ENCODE measurements at regions not wholly inside any gene's neighbourhood (a gene's known extent, or its start where the extent isn't known, plus 50 kb on each side); places are given as distances from the start of the nearest gene placed in this dataset.
A peak's percentile ranks its signal among the peaks of the same experiment; 100 is the strongest.

DNA sequence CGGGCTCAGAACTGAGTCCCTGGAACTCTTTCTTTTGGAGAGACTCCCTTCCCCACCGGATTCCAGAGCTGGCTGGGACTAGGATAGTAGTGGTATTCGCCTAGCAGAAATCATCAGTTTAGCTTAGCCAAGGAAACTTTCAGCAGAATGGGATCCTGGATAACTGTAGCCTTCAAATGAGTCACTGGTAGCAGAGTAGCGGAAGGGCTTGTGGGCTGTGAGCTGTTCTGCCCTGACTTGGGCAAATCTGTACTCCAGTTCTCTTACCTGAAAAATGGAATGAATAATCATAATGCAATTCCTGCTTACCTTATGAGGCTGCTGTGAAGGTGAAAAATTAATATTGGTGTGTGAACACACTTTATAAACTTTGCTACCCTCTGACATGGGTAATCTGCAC is 244.3 kb upstream of the CHD6 start:
- CTCF ChIA-PET, result interaction anchor here (1.0 to 1.7 kb wide), 2 partner anchors 27 to 123 kb away, joined by 3 to 9 read pairs; no protein-coding TSS in a partner anchor

DNA sequence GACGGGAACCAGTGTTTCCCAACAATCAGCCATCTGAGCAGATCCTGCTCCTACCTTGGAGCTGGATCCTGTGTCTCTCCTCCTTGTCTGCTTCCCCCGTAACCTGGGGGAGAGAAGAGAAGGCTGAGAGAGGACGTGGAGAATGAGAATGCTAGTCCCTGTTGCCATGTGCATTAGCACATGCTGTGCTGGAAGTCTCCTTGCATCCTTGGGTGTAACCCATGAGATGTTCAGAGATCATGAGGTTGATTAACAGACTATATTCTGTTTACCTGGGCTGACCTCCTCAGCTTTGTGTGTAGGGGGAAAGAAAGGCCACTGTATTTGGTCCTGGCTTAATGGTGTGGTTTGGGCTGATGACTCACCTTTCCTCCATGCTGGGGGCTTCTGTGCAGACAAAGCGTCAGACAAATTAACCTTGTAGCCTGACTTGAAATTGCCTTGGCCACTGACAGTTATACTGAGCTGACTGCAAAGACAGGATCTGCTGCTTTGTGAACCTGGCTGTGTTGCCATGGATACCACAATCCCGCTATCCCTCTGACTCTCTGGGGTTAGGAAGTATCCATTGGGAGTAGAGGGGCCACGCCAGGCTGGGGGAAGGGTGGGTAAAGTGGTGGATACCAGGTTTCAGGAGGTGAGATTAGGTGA is 243.7 kb upstream of the CHD6 start:
- Mint-ChIP-seq H3K36me3 (peaks cover 31% of the 10 kb centered on the region), H3K27me3 (ENCODE audit: low read depth) (peaks cover 2% of the 10 kb centered on the region; the same call in 1 of the 2 replicates), H3K27ac (no peak overlapping the region), H3K4me3 (no peak overlapping the region), H3K4me1 (peaks cover 24% of the 10 kb centered on the region), H3K9me3 (peaks cover 33% of the 10 kb centered on the region)
- peak; percentile 24 for DNase-seq (ENCODE audit: low spot score)
- CTCF ChIA-PET, result interaction anchor here (1.0 to 1.7 kb wide), 2 partner anchors 28 to 123 kb away, joined by 3 to 9 read pairs; no protein-coding TSS in a partner anchor
- POLR2A ChIA-PET, result no interaction called here
- ATAC-seq, result peak; percentile 84
- TF ChIP-seq FOXJ3 (CRISPR knock-in tag; IDR thresholded peaks at IDR 0.05; ENCODE audit: borderline replicate concordance), result no peak
- no peak for TF ChIP-seq JAZF1 (CRISPR knock-in tag; IDR thresholded peaks at IDR 0.05)
- no peak for TF ChIP-seq NR3C1 (CRISPR knock-in tag; conservative IDR thresholded peaks at IDR 0.05; ENCODE audit: low read depth)
- TF ChIP-seq RELA (CRISPR knock-in tag; IDR thresholded peaks at IDR 0.05; ENCODE audit: borderline replicate concordance), result no peak
- TF ChIP-seq, protein P1, sequence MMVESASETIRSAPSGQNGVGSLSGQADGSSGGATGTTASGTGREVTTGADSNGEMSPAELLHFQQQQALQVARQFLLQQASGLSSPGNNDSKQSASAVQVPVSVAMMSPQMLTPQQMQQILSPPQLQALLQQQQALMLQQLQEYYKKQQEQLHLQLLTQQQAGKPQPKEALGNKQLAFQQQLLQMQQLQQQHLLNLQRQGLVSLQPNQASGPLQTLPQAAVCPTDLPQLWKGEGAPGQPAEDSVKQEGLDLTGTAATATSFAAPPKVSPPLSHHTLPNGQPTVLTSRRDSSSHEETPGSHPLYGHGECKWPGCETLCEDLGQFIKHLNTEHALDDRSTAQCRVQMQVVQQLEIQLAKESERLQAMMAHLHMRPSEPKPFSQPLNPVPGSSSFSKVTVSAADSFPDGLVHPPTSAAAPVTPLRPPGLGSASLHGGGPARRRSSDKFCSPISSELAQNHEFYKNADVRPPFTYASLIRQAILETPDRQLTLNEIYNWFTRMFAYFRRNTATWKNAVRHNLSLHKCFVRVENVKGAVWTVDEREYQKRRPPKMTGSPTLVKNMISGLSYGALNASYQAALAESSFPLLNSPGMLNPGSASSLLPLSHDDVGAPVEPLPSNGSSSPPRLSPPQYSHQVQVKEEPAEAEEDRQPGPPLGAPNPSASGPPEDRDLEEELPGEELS (CRISPR knock-in tag; IDR thresholded peaks at IDR 0.05), result no peak

More for the DNA sequence above, 244.3 kb upstream of the CHD6 start:
- no peak for TF ChIP-seq ZNF263 (CRISPR knock-in tag; IDR thresholded peaks at IDR 0.05; ENCODE audit: low read depth)
- TF ChIP-seq SMAD3 (CRISPR knock-in tag; IDR thresholded peaks at IDR 0.05; ENCODE audit: borderline replicate concordance), result no peak
- TF ChIP-seq, protein P2, sequence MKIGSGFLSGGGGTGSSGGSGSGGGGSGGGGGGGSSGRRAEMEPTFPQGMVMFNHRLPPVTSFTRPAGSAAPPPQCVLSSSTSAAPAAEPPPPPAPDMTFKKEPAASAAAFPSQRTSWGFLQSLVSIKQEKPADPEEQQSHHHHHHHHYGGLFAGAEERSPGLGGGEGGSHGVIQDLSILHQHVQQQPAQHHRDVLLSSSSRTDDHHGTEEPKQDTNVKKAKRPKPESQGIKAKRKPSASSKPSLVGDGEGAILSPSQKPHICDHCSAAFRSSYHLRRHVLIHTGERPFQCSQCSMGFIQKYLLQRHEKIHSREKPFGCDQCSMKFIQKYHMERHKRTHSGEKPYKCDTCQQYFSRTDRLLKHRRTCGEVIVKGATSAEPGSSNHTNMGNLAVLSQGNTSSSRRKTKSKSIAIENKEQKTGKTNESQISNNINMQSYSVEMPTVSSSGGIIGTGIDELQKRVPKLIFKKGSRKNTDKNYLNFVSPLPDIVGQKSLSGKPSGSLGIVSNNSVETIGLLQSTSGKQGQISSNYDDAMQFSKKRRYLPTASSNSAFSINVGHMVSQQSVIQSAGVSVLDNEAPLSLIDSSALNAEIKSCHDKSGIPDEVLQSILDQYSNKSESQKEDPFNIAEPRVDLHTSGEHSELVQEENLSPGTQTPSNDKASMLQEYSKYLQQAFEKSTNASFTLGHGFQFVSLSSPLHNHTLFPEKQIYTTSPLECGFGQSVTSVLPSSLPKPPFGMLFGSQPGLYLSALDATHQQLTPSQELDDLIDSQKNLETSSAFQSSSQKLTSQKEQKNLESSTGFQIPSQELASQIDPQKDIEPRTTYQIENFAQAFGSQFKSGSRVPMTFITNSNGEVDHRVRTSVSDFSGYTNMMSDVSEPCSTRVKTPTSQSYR (CRISPR knock-in tag; IDR thresholded peaks at IDR 0.05), result no peak
- TF ChIP-seq NFATC4 (CRISPR knock-in tag; IDR thresholded peaks at IDR 0.05), result no peak
- TF ChIP-seq JAZF1 (CRISPR knock-in tag; IDR thresholded peaks at IDR 0.05), result no peak
- no peak for TF ChIP-seq TP53 (CRISPR knock-in tag; IDR thresholded peaks at IDR 0.05)
- TF ChIP-seq NR3C1 (CRISPR knock-in tag; conservative IDR thresholded peaks at IDR 0.05; ENCODE audit: low read depth), result no peak
- TF ChIP-seq ZNF396 (CRISPR knock-in tag; IDR thresholded peaks at IDR 0.05; ENCODE audit: borderline replicate concordance), result no peak
- no peak for TF ChIP-seq EMX1 (CRISPR knock-in tag; IDR thresholded peaks at IDR 0.05)
- TF ChIP-seq, protein P3, sequence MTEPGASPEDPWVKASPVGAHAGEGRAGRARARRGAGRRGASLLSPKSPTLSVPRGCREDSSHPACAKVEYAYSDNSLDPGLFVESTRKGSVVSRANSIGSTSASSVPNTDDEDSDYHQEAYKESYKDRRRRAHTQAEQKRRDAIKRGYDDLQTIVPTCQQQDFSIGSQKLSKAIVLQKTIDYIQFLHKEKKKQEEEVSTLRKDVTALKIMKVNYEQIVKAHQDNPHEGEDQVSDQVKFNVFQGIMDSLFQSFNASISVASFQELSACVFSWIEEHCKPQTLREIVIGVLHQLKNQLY (CRISPR knock-in tag; IDR thresholded peaks at IDR 0.05), result no peak
- TF ChIP-seq ZNF671 (CRISPR knock-in tag; IDR thresholded peaks at IDR 0.05), result no peak
- TF ChIP-seq, protein P4, sequence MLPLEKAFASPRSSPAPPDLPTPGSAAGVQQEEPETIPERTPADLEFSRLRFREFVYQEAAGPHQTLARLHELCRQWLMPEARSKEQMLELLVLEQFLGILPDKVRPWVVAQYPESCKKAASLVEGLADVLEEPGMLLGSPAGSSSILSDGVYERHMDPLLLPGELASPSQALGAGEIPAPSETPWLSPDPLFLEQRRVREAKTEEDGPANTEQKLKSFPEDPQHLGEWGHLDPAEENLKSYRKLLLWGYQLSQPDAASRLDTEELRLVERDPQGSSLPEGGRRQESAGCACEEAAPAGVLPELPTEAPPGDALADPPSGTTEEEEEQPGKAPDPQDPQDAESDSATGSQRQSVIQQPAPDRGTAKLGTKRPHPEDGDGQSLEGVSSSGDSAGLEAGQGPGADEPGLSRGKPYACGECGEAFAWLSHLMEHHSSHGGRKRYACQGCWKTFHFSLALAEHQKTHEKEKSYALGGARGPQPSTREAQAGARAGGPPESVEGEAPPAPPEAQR (CRISPR knock-in tag; IDR thresholded peaks at IDR 0.05), result no peak
- no peak for TF ChIP-seq HMGA2 (CRISPR knock-in tag; IDR thresholded peaks at IDR 0.05)
- TF ChIP-seq, protein P5, sequence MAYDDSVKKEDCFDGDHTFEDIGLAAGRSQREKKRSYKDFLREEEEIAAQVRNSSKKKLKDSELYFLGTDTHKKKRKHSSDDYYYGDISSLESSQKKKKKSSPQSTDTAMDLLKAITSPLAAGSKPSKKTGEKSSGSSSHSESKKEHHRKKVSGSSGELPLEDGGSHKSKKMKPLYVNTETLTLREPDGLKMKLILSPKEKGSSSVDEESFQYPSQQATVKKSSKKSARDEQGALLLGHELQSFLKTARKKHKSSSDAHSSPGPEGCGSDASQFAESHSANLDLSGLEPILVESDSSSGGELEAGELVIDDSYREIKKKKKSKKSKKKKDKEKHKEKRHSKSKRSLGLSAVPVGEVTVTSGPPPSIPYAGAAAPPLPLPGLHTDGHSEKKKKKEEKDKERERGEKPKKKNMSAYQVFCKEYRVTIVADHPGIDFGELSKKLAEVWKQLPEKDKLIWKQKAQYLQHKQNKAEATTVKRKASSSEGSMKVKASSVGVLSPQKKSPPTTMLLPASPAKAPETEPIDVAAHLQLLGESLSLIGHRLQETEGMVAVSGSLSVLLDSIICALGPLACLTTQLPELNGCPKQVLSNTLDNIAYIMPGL (CRISPR knock-in tag; IDR thresholded peaks at IDR 0.05), result no peak
- TF ChIP-seq, protein P6, sequence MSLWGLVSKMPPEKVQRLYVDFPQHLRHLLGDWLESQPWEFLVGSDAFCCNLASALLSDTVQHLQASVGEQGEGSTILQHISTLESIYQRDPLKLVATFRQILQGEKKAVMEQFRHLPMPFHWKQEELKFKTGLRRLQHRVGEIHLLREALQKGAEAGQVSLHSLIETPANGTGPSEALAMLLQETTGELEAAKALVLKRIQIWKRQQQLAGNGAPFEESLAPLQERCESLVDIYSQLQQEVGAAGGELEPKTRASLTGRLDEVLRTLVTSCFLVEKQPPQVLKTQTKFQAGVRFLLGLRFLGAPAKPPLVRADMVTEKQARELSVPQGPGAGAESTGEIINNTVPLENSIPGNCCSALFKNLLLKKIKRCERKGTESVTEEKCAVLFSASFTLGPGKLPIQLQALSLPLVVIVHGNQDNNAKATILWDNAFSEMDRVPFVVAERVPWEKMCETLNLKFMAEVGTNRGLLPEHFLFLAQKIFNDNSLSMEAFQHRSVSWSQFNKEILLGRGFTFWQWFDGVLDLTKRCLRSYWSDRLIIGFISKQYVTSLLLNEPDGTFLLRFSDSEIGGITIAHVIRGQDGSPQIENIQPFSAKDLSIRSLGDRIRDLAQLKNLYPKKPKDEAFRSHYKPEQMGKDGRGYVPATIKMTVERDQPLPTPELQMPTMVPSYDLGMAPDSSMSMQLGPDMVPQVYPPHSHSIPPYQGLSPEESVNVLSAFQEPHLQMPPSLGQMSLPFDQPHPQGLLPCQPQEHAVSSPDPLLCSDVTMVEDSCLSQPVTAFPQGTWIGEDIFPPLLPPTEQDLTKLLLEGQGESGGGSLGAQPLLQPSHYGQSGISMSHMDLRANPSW (CRISPR knock-in tag; conservative IDR thresholded peaks at IDR 0.05; ENCODE audit: low read depth), result no peak
- no peak for TF ChIP-seq TEAD1 (CRISPR knock-in tag; IDR thresholded peaks at IDR 0.05)
- TF ChIP-seq ELF4 (CRISPR knock-in tag; IDR thresholded peaks at IDR 0.05; ENCODE audit: low read depth), result no peak
- H3K27me3 Mint-ChIP-seq (ENCODE audit: low read depth), result peaks cover 2% of the 10 kb centered on the region; the same call in 1 of the 2 replicates
- POLR2A ChIA-PET, result no interaction called here
- H3K4me1 Mint-ChIP-seq, result peaks cover 24% of the 10 kb centered on the region
- no peak overlapping the region for H3K27ac Mint-ChIP-seq
- DNase-seq (ENCODE audit: low spot score), result no peak
- ATAC-seq, result peak; percentile 20; the same call in 1 of the 2 replicates
- peaks cover 31% of the 10 kb centered on the region for H3K36me3 Mint-ChIP-seq
- H3K9me3 Mint-ChIP-seq, result peaks cover 36% of the 10 kb centered on the region
- H3K4me3 Mint-ChIP-seq, result no peak overlapping the region
